GM11168 (cell line): ENCODE measurements at regions not wholly inside any gene's neighbourhood (a gene's known extent, or its start where the extent isn't known, plus 50 kb on each side); places are given as distances from the start of the nearest gene placed in this dataset.

Source experiments
- in situ Hi-C: fragments of 300-500 bp; cut with MboI; formaldehyde crosslinking; loops from one replicate; pipeline ENCODE4 v1.12.0; 2022; ENCODE audit warnings: low sequenced_read_pairs; ENCODE audit not compliant: unreplicated experiment

GRCh38 chr1:30329263-30329753, 394.1 kb downstream of the MATN1 start:
- in situ Hi-C loops: no loop called here

GRCh38 chr1:30328401-30329262, 394.8 kb downstream of the MATN1 start:
- in situ Hi-C loops: no loop called here

- in situ Hi-C loops: no loop called here
These were observed 395.4 kb downstream of the MATN1 start for GRCh38 chr1:30328100-30328370.

GRCh38 chr1:30327370-30328099, 395.9 kb downstream of the MATN1 start:
- in situ Hi-C loops: no loop called here

- in situ Hi-C loops: no loop called here
These were observed 397.4 kb downstream of the MATN1 start for GRCh38 chr1:30325999-30326398.

- in situ Hi-C loops: no loop called here
These were observed 398.1 kb downstream of the MATN1 start for GRCh38 chr1:30325085-30325935.

GRCh38 chr1:30324251-30325084, 398.9 kb downstream of the MATN1 start:
- in situ Hi-C loops: no loop called here

GRCh38 chr1:30323841-30324240, 399.5 kb downstream of the MATN1 start:
- in situ Hi-C loops: no loop called here

GRCh38 chr1:30323352-30323751, 400.0 kb downstream of the MATN1 start:
- in situ Hi-C loops: no loop called here

GRCh38 chr1:30322859-30323257, 400.5 kb downstream of the MATN1 start:
- in situ Hi-C loops: no loop called here

- in situ Hi-C loops: no loop called here
These were observed 401.2 kb downstream of the MATN1 start for GRCh38 chr1:30321996-30322858.

GRCh38 chr1:30321246-30321910, 402.0 kb downstream of the MATN1 start:
- in situ Hi-C loops: no loop called here

- in situ Hi-C loops: no loop called here
These were observed 402.8 kb downstream of the MATN1 start for GRCh38 chr1:30320581-30320890.

- in situ Hi-C loops: no loop called here
These were observed 403.4 kb downstream of the MATN1 start for GRCh38 chr1:30319765-30320580.

GRCh38 chr1:30318864-30319718, 404.3 kb downstream of the MATN1 start:
- in situ Hi-C loops: no loop called here

- in situ Hi-C loops: no loop called here
These were observed 405.0 kb downstream of the MATN1 start for GRCh38 chr1:30318413-30318812.

- in situ Hi-C loops: no loop called here
These were observed 405.5 kb downstream of the MATN1 start for GRCh38 chr1:30317921-30318320.
